ENCODE measurements at regions not wholly inside any gene's neighbourhood (a gene's known extent, or its start where the extent isn't known, plus 50 kb on each side); places are given as distances from the start of the nearest gene placed in this dataset.

GRCh38 chr10:65090991-65091390 lies 1569.8 kb downstream of the REEP3 start:
- TF ChIP-seq CTCF (IDR thresholded peaks at IDR 0.05): no peak
- TF ChIP-seq EP300 (IDR thresholded peaks at IDR 0.05): no peak
- TF ChIP-seq POLR2AphosphoS5 (IDR thresholded peaks at IDR 0.05): no peak
